GM18873 (cell line): ENCODE measurements at regions not wholly inside any gene's neighbourhood (a gene's known extent, or its start where the extent isn't known, plus 50 kb on each side); places are given as distances from the start of the nearest gene placed in this dataset.

Source experiments
- ATAC-seq: cut with Tn5 transposase; IDR thresholded peaks from one replicate; pipeline ENCODE4 v1.9.1; 2021; ENCODE audit warnings: mild to moderate bottlenecking, moderate library complexity, moderate number of reproducible peaks; ENCODE audit not compliant: unreplicated experiment, low FRiP score

GRCh38 chr2:122514451-122514996, 759.1 kb downstream of the TSN start:
- ATAC-seq, result no peak

GRCh38 chr2:122515731-122516290, 760.4 kb downstream of the TSN start:
- no peak for ATAC-seq

GRCh38 chr2:122516775-122517174, 761.3 kb downstream of the TSN start:
- no peak for ATAC-seq

DNA sequence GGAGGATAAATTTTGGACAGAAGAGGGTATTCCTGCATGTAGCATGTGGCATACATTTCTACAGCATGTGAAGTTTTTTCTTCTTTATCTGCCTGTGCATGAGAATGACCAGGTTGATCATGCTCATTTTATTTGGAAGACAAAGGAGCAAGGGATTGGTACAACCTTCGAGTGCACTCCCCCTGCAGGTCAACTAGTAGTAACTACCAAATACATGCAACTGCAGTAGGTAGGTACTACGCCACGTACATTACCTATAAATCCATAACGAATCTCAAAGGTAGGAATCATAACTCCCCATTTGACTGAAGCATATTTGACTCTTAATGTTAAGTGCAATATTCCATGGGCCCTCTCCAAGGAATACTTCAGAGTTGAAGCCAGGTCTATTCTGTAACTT, 763.9 kb downstream of the TSN start:
- no peak for ATAC-seq

GRCh38 chr2:122519821-122520611, 764.6 kb downstream of the TSN start:
- no peak for ATAC-seq

- no peak for ATAC-seq
Observed at GRCh38 chr2:122523143-122523542, 767.7 kb downstream of the TSN start.

DNA sequence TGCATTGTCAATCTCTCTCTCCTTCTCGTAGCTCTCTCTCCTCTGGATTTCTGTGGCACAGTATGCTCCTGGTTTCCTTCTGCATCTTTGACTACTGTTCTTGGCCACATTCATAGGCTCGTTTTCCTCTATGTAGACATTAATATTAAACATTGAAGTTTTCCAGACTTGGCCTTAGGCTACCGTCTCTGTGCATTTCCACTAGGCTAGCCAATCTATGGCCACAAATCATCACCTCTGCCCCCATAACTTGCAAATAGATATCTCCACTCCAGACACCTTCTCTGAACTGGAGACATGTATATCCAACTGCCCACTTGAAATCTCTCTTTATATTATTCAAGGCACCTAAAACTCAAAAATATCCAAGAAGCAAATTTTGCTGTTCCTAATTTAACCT, 768.5 kb downstream of the TSN start:
- no peak for ATAC-seq

GRCh38 chr2:122525336-122525735, 769.9 kb downstream of the TSN start:
- no peak for ATAC-seq

DNA sequence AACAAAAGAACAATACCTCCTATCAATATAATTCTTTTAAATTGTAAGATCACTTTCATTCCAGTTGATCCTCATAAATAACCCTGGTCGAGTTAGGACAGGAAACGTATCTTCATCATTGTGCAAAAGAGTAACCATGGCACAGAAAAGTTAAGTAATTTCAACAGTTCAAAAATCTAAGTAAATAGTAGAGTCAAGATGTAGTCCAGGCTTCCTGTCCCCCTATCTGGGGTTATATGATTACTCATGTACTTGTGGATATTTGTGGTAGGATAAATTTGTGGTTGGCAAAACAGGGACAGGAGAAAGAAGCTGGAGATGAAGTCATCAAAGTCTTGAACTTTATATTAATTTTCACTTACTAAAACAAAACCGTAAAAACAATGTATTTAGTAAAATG, 772.6 kb downstream of the TSN start:
- ATAC-seq, result no peak

- ATAC-seq, result no peak
Observed at GRCh38 chr2:122528958-122529705, 773.7 kb downstream of the TSN start.

DNA sequence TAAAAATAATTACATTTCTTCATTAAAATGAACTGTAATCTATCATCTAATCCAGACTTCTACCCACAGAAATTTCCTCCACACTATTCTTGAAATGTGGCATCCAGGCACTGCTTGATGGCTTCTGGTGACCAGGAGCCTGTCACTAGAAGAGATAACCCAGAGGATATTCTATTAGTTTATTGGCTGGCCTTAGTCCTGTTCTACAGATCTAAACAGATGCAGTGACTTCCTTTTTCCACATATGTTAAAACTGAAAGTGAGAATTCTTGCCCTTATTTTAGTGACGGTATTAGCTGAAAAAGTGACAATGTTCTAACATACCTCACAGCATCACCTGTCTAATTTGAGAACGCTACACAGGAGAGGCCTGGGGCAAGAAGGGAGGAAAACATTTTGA, 775.4 kb downstream of the TSN start:
- no peak for ATAC-seq

GRCh38 chr2:122531290-122532071, 776.0 kb downstream of the TSN start:
- ATAC-seq, result no peak

GRCh38 chr2:122532072-122532344, 776.6 kb downstream of the TSN start:
- ATAC-seq, result no peak

GRCh38 chr2:122532481-122532880, 777.0 kb downstream of the TSN start:
- ATAC-seq, result no peak

DNA sequence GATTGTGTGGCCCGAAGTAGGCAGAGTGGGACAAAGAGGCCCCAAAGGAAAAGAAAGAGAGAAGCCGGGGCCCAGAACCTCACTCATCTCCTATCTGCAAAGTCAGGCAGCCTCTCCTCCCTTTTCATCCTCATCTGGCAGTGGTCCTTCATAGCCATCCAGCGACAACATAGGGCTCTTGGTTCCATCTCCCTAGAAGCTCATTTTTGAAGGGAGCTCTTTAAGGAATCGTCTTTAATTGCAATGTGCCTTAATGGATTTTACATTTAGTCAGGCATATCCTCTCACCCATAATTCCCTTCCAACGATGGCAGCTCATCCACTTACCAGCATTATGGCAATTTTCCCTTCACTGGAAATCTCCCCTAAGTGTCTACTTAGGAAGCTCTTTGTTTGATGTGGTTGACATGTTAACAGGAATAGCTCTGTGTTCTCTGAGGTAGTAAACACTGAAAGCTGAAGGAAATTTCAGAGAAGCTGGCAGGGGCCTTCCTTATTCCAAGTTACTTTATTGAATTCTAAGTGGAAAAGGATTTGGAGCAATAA, 780.6 kb downstream of the TSN start:
- ATAC-seq, result no peak

DNA sequence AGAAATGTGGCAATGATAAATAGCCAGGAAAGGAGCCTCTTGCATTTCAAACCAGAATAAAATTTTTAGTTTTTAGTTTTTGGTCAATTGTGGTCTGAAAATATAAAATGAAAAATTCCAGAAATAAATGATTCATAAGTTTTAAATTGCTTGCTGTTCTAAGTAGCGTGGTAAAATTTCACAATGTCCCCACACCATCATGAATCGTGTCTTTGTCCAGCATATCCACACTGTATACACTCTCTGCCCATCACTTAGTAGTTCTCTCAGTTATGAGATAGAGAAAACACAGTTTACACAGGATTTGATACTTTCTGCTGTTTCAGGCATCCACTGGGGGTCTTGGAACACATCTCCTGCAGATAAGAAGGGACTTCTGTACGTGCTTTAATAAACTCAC, 783.9 kb downstream of the TSN start:
- ATAC-seq, result no peak

DNA sequence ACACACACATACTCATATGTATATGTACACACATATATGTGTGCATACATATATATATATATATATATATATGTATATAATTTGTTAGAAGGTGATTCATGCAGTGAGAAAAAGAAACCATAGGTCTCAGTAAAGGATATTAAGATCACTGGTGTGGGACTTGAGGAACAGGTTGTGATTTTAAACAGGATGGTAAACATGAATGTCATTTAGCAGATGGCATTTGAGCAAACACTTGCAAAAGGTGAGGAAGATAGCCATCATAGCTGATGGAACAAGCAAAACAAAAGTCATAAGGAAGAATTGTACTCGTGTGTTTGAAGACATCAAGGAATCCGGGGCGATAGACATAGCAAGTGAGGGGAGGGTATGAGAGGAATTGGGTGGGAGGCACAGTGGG, 784.5 kb downstream of the TSN start:
- ATAC-seq, result no peak

DNA sequence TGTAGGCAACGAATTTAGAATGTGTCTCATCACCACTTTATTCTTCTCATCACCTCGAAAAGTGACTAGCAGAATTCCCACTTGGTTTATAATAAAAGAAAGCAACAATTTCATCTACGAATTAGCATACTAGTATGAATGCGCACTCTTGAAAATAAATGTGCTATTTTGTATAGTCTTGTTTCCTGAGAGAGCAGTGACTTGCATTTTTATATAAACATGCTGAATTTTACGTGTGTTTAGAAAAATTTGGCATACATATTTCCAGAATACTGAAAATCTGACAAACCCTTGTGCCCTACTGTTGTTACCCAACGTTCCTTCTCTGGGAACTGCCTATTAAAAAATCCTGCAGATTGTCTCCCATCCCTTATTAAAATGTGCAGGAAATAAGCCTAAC, 786.8 kb downstream of the TSN start:
- ATAC-seq, result no peak

GRCh38 chr2:122542646-122543045, 787.2 kb downstream of the TSN start:
- ATAC-seq, result no peak

- ATAC-seq, result no peak
Observed at GRCh38 chr2:122543815-122544214, 788.4 kb downstream of the TSN start.

DNA sequence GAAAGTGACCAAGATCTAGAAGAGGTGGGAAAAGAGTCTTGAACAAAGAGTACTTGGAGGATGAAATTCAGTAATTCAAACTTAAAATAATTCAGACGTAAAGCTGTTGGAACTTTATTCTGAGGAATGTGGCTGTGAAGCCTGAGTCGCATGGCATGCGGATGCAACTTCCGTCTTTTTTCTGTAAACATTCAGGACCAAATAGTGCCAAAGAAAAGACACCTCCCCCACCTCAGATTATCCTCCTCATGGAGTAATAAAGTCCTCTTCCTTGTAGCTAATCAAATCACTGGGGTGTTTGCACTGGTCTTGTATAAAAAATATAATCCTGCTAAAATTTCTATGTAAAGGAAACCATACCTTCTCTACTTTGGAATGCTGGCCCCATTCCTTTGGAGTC, 790.4 kb downstream of the TSN start:
- no peak for ATAC-seq
